GM19397 (cell line): ENCODE measurements at regions not wholly inside any gene's neighbourhood (a gene's known extent, or its start where the extent isn't known, plus 50 kb on each side); places are given as distances from the start of the nearest gene placed in this dataset.

Experiments
- ATAC-seq: cut with Tn5 transposase; IDR thresholded peaks from one replicate; pipeline ENCODE4 v1.9.1; 2021; ENCODE audit warnings: mild to moderate bottlenecking, moderate library complexity; ENCODE audit not compliant: unreplicated experiment

DNA sequence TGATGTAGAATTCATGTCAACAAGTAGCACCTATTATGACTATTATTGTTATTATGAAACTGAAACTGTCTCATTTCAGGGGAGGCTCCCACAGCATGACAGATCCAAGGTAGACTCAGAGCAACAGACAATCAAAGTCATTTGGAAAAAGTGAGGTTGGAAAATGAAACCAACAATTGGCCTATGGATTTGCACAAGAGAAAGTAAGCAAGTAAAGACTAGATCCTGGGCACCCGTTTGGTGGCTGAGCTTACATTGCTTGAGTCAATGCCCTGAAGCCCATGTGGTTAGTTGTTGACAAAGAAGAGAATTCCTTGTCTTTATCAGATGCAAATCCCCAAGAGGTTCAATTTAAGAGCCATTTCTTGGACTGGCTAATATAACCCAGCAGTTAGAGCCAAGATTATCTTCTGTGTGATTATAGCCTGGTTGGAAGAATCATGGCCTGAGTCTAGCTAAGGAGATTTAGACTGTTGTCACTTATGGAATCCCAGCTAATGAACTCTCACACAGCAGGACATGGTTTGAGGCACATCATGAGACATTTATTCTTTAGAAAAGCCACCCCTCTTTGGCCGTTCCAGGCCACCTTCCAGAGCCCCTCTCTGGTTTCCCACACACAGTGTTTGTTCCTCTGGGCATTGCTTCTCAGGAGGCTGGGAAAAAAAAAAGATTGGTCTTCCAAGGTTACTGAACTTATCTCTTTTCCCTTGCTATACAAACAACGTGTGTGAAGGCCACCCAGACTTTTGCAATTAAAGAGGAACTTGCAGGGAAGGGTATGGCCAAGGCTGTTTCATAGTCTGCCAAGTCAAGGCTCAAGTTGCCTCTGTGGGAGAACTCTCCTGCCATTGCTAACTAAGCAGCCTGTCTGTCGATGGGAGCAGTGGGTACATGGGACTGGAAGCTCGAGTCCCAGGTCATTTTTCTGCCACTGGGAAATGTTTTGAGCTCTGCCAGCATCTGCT, 399.5 kb downstream of the ENC1 start:
- no peak for ATAC-seq

DNA sequence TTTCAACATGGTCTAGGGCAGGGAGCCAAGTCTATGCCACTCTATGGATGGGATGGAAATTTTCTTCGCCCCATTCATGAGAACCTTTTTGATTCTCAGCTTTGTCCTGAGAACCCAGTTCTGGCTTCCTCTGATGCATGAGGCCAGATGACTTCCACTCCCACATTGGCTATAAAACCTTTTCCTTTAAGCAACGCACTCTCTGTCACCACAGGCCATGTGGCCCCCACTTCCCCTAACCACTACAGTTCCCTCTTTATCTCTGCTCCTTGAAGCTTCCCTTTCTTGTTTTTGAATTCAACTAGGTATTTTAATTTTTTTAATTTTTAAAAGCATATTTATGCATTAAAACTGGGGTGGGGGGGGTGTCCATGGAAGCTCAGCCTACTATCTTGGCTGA, 401.3 kb downstream of the ENC1 start:
- ATAC-seq: no peak

DNA sequence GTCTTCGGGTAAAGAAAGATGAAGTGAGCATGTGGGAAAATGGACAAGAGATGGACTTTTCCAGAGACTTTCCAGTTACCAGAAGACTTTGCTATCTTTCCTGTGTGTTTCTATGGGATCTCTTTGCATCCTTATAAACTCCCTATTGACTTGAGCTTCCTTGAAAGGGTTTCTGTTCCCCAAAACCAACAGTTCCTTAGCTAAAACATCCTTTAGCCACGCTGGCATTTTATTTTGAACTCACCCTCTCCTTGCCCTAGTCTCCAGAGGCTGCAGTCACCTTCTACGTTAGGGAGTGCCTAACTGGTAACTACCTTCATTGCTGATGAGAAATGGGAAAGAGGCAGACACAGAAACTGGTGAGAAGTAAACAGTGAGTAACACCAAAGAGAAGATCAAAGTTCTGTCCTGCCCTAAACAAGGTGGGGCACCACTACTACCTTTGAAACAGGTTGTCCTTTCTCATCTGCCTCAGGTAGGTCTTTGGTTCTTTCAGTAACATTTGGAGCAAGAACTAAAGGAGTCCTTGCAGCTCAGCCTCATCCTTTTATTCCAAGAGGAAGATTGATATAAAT, 402.9 kb downstream of the ENC1 start:
- ATAC-seq: no peak

DNA sequence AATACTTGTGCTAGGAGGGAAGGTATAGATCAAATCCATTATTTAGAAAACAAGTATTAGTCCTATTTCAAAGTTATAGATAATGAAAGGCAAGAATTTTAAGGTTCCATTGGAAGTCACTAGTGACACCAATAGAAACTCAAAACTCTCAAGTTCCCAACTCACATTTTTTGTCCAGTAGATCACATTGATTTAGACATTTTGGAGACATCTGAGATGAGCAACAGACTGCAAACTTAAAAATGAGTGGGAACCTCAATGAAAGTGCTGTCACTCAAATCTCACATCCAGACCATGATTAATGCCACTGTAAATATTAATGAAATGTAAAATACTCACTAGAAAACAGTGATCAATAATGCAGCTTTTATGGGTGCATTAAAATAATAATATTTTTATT, 405.0 kb downstream of the ENC1 start:
- no peak for ATAC-seq

DNA sequence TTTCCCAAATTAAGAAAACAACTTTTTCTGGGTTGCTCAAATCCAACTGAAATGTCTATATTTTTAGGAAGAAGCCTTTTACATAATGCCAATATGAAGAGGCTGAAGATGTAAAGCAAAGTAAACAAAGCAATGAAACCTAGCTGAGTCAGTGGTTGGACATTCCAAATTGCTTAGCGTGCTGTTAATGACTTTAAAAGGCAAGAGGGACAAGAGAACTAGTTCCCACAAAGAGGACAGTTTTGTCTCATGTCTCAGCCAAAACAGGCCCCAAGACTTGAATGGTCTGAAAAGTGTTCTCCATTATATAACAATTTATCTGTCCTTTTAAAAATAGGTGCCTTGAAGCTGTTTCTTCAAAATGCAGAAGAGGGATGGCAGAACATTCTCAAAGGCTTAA, 407.0 kb downstream of the ENC1 start:
- no peak for ATAC-seq

DNA sequence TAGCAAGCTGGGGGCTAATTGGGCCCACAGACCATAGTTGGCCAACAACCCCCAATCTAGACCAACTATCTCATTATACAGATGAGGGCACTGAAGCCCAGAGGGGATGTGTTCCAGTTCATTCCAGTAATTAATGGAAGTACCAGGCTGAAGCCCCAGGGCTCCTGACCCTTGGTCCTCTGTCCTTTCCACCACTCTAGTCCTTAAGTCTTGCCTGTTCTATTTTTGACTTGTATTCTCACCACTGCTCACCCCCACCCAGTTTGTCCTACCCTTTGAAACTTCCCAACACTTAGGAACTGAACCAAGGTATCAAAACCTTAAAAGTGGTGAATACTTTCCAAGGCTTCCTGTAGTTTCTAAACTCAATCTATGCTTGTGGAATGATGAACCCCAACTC, 407.4 kb downstream of the ENC1 start:
- ATAC-seq: no peak

DNA sequence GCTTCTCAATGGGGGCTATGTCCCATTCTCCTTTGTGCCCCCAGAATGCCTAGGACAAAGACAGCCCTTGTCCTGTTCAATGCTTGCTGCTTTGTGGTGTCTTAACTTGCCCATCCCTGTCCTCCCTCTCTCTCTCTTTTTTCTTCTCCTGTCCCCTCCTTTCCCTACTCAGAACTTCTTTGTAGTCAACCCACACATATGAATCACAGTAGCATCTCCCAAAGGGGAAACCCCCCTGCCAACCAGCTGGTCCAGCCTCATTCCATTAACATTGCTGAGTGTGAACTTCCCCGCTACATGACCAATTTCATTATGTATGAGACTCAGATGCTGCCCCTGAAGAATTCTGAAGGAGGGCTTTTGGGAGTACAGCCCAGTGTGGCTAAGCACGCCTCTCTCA, 408.3 kb downstream of the ENC1 start:
- ATAC-seq: no peak

DNA sequence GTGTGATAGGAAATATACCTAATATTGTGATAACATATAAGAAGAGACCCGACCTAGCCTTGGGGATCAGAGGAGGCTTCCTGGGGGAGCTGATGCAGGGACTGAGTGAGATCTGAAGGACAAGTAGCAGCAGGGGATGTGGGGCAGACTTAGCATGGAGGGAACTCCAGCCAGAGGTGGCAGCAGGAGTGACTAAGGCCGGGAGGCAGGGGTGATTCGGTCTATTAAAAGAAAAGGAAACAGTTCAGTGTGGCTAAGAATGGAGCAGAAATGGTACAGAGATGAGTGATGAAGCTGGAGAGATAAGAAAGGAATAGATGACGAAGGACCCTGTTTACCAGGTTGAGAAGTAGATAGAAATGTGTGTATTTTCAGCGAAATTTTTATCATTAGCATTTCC, 408.8 kb downstream of the ENC1 start:
- no peak for ATAC-seq

DNA sequence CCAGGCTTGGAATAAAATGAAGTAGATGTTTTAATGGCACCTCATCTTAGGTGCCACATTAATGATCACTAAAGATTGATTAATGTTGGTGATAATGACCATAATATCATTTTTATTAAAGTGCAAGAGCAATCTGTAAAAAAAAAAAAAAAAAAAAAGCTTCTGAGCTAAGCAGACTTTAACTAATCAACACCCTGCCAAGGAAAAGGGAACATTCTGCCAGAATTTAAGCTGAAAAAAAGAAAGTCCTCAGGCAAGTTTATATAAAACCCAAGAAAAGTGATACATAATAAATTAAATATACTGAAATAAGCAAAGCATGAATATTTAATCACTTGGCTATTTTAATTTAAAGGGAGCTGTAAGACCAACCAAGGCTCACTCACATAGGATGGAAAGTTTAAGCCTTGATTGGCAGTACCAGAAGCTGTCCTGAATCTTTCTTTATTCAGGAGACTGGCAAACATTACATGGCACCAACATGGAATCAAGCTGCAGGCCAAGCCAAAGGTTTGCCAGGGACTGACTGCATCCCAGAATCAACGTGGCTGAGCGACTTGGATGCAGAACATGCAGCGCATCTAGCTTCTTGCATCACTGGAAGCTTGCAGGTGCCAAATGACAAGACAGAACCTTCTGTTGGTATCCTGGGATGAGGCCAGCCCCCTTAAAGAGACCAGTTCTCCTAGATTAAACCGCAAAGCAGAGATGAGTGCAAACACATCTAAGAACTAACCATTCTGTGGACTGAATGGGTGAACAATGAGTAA, 413.6 kb downstream of the ENC1 start:
- no peak for ATAC-seq

DNA sequence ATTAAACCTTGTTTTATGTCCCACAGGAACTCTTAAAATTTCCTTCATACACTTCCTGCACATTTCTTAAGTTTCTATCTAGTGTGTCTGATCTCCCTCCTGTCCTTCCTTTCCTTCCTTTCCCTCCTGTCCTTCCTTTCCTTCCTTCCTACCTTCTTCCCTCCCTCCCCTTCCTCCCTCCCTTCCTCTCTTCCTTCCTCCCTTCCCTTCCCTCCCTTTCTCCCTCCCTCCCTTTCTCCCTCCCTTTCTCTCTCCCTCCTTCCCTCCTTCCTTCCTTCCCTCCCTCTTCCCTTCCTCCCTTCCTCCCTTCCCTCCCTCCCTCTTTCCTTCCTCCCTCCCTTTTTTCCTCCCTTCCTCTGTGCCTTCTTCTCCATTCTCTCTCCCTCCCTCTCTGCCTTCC, 414.9 kb downstream of the ENC1 start:
- ATAC-seq: no peak

DNA sequence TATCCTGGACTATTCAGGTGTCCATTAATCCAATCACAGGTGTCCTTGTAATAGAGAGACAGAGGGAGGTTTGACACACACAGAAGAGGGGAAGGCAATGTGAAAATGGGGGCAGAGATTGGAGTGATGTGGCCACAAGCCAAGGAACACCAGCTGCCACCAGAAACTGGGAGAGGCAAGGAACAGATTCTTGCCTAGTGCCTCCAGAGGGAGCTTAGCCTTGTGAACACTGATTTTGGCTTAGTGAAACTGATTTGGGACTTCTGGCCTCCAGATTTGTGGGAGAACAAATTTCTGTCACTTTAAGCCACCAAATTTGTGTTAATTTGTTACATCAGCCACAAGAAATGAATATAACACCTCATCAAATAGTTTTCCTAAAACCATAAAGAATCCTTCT, 416.2 kb downstream of the ENC1 start:
- no peak for ATAC-seq

DNA sequence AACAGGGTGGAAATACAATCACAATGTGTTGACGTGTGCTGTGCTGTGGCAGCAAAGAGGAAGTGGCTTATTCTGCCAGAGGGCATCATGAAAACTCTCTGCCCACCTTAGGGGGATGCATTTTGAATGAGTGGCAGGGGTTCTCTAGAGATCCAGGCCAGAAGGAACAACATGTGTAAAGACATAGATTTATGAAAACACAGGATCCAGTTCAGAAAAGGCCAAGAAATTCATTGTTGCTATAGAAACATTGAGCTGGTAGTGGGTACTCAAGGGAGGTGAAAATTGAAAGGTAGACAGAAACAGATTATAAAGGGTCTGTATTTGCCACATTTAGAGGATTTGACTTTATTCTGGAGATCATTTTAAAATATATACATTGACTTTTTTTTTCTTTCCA, 417.7 kb downstream of the ENC1 start:
- no peak for ATAC-seq

DNA sequence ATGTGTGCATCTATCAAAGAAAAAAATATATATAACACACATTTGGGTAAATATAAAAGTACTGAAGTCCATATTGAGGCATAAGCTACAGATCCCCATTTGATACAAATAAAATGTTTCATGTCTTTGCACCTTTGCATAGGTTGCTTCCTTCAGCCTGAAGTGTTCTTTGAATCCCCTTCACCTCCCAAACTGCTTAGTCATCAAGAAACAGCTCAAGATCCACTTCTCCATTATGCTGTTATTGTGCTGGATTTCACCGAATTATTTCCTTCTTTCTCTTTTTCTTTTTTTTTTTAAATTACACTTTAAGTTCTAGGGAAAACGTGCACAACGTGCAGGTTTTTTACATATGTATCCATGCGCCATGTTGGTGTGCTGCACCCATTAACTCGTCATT, 419.1 kb downstream of the ENC1 start:
- no peak for ATAC-seq

DNA sequence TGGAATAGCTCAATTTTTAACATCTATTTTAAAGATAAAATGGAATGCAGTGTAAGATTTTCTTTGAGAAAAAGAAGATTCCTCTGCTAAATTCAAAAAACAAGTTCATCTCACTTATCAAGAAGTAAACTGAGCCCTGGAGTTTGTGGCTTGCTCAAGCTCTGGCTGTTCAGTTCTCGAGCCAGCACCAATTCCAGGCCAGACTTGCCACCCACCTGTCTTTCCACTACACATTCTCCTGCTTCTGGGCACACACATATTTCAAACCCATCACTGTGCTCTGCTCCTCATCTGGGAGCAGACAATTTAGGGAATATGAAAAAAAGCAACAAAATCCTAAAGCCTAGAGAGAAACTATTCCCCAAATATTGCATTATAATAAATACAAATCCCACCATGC, 424.5 kb downstream of the ENC1 start:
- ATAC-seq: no peak

DNA sequence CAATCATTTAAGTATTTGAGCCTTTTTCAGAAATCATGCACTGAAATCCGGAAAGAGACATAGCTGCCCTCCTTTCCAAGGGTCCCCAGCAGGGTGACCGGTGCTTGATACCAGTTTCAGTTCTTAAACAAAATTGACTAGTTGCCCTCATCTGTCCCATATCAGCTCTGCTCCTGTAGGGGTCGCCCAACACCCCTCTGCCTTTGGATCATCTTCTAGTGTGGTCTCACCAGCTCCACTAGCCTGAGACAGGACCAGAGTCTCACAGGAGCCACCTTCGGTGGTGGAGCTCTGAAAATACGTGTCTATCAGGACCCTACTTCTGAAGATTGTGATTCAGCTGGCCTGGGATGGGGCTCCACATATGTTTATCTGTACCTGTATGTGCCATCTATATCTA, 428.2 kb downstream of the ENC1 start:
- ATAC-seq: no peak

DNA sequence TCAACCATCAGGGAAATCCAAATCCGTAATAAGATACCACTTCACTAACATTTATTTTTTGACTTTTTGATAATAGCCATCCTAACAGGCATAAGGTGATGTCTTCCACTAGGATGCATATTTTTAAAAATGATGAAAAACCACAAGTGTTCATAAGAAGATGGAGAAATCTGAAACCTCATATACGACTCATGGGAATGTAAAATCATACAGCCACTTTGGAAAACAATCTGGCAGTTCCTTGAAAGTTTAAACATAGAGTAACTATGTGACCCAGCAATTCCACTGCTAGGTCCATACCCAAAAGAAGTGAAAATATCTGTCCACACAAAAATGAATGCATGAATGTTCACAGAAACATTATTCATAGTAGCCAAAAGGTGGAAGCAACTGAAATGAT, 431.0 kb downstream of the ENC1 start:
- no peak for ATAC-seq

DNA sequence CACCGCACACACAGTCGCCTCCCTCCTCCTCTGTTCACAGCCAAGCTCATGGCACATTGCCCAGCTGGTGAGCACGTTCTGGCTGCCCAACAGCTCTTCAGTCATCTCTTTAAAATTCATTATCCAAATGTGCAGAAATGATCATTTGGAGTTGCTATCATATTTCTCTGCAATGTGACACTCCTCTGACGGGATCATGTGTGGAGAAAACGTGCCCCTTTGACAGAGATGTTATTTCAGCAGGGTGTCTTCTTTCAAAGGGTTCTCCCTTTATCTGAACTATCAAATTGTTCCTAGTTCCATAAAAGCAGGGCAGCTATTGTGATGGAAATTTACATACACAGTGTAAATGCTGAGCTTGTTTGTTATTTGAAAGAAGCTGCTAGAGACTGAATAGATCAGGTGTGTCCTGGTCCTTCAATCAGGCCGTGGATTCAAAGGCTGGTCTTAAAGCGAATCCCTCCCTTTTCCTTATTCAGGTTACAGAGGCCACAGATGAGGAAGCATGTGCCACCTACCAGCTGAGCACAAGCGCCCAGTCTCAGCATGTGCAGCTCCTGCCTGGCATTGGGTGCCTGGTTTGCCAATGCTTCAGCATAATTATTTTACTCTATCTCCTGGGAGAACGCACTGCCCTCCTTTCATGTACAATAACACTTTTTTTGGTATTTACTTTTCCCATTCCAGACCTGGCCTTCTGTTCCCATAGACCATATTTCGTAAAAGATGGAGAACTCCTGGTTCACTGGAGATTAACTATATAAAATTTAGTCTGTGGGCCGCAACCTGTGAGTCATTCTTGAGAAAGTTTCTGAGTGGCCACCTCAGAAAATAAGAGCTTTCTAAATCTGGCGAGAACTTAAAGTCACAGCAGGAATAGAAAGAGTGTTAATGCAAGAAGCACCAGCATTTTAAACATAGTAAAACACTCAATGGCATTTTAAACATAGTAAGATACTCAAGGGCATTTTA, 433.7 kb downstream of the ENC1 start:
- ATAC-seq: no peak

DNA sequence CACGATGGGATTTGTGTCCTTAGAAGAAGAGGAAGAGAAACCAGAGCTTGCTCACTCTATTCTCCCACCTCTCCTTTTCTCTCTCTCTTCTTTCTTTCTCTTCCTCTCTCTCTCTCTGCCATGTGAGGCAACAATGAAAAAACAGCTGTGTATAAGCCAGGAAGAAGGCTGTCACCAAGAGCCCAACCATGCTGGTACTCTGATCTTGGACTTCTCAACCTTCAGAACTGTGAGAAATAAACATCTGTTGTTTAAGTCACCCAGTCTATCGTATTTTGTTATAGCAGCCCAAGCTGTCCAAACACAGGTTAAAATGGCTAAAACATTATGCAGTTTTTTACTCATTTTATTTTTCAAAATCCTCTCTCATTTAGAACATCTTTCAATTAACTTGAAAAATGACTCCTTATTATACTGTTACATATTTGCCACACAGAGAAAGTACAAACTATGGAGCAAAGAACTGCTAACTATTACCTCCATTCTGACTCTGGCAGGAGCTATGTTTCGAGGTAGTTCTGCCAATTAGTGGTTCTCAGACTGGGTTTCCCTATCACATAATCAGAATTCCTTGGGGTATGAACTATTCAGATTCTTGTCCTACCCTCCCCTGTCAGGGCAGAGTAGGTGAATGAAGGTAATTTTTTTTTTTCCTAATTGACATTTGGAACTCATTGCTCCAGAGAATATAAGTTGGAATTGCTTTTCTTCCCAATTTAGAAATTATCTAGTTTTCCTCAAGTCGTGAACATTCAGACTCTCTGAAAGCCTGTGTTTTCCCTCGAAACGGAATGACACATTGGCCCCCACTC, 434.6 kb downstream of the ENC1 start:
- no peak for ATAC-seq

DNA sequence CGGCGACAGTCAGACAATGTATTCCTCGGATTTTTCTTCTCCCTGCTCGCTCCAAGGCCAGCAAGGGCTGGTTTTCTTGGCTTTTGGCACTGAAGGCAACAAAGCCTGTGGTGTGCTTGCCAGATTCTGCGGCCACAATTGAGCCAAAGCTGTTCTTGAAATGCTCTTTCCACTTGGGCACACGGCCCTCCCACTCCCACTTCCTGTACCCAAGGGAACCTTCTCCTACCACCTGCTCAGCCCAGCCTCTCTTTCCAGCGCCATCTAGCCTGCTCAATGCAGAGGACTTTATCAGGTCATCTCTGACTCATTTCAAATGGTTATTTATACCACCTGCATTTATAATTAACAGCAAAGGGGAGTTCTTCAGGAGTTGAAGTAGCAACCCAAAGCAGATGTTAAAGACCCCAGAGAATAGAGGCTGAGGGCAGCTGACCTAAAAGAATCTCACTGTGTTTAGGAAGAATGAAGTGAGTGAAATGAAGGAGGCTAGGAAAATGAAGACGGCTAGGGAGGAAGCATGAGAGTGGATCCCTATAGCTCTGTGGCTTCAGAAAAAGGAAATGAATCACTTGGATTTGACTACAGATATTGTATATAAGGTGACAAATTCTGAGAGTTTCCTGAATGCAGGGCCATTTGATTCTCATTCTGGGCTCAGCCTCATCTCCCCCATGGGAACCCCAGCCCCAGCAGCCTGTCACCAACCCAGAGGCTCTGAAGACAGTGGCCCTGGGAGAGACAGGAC, 439.0 kb downstream of the ENC1 start:
- peak; percentile 50 for ATAC-seq
